ENCODE measurements at regions not wholly inside any gene's neighbourhood (a gene's known extent, or its start where the extent isn't known, plus 50 kb on each side); places are given as distances from the start of the nearest gene placed in this dataset.

GRCh38 chrX:98448524-98448923 lies 1564.8 kb downstream of the RPA4 start:
- TF ChIP-seq EZH2phosphoT487 (IDR thresholded peaks at IDR 0.05; ENCODE audit: borderline replicate concordance, low read length) (no peak), CTCF (conservative IDR thresholded peaks at IDR 0.05; ENCODE audit: low read depth, low read length) (no peak)
